SK-N-SH (cell line): ENCODE measurements at regions not wholly inside any gene's neighbourhood (a gene's known extent, or its start where the extent isn't known, plus 50 kb on each side); places are given as distances from the start of the nearest gene placed in this dataset.

Experiments
- CTCF ChIA-PET: fragments of 300-600, 350-600 bp; formaldehyde crosslinking; extraction: SDS; loops from one replicate; lab custom pipeline; 2021; lab: Yijun Ruan, JAX
- POLR2A ChIA-PET: fragments of 350-600 bp; sonication (Branson Sonifier 250); formaldehyde crosslinking; extraction: SDS; loops from one replicate; lab custom pipeline; 2020; ENCODE audit warnings: antibody characterized with exemption, inconsistent platforms; lab: Yijun Ruan, JAX
- DNase-seq: peaks from one replicate; pipeline ENCODE4 v3.0.0; 2012
- H2AFZ ChIP-seq: fragments of 200-600 bp; sonication (generic); 2 replicates; pipeline ENCODE4 v1.8.1; 2016; ENCODE audit warnings: antibody characterized with exemption, mild to moderate bottlenecking, low read depth
- H3F3A ChIP-seq: fragments of 200-600 bp; sonication (generic); replicated peaks from 2 replicates; pipeline ENCODE3; 2016; ENCODE audit warnings: antibody characterized with exemption, mild to moderate bottlenecking; ENCODE audit not compliant: insufficient read depth
- H3K27ac ChIP-seq, 2 experiments: fragments of 200-500 bp in 1 of 2; fragments of 200-600 bp in 1 of 2; sonication (Bioruptor generic) in 1 of 2; sonication (generic), shearing (Covaris generic) in 1 of 2; 2 replicates each; pipeline versions ENCODE4 v1.5.1 to v1.6.1; 2014 to 2016; ENCODE audit warnings: low read depth in 2 of 2, inconsistent platforms in 1 of 2, low read length in 1 of 2, mild to moderate bottlenecking in 1 of 2, mixed read lengths in 1 of 2
- H3K27me3 ChIP-seq: fragments of 200-600 bp; sonication (generic), shearing (Covaris generic); 2 replicates; pipeline ENCODE4 v1.6.1; 2016; ENCODE audit warnings: mixed run types; ENCODE audit not compliant: insufficient read depth
- H3K36me3 ChIP-seq, 2 experiments: fragments of 200-500 bp in 1 of 2; fragments of 200-600 bp in 1 of 2; sonication (Bioruptor generic) in 1 of 2; sonication (generic) in 1 of 2; replicated peaks in 1 of 2; 2 replicates each; pipeline versions ENCODE3 to v1.5.1; 2014 to 2016; ENCODE audit warnings: low read length in 1 of 2, mild to moderate bottlenecking in 1 of 2; ENCODE audit not compliant: insufficient read depth in 2 of 2, control insufficient read depth in 1 of 2
- H3K4me1 ChIP-seq, 2 experiments: fragments of 200-500 bp in 1 of 2; fragments of 200-600 bp in 1 of 2; sonication (Bioruptor generic) in 1 of 2; sonication (generic), shearing (Covaris generic) in 1 of 2; 2 replicates each; pipeline versions ENCODE4 v1.5.1 to v1.6.1; 2014 to 2016; ENCODE audit warnings: low read depth in 1 of 2, low read length in 1 of 2, mixed run types in 1 of 2; ENCODE audit not compliant: insufficient read depth in 2 of 2, control insufficient read depth in 1 of 2
- H3K4me2 ChIP-seq: fragments of 200-600 bp; sonication (generic), shearing (Covaris generic); 2 replicates; pipeline ENCODE4 v1.6.1; 2017; ENCODE audit warnings: mixed run types
- H3K4me3 ChIP-seq, 2 experiments: fragments of 200-500 bp in 1 of 2; fragments of 200-600 bp in 1 of 2; sonication (Bioruptor generic) in 1 of 2; sonication (generic), shearing (Covaris generic) in 1 of 2; 2 replicates each; pipeline versions ENCODE4 v1.5.1 to v1.8.1; 2014 to 2016; ENCODE audit warnings: low read depth in 2 of 2, inconsistent platforms in 1 of 2, low read length in 1 of 2, mild to moderate bottlenecking in 1 of 2, mixed read lengths in 1 of 2, moderate library complexity in 1 of 2
- H3K79me2 ChIP-seq: fragments of 200-600 bp; sonication (generic); 2 replicates; pipeline ENCODE4 v1.8.1; 2017; ENCODE audit warnings: mild to moderate bottlenecking; ENCODE audit not compliant: insufficient read depth
- H3K9ac ChIP-seq: fragments of 200-600 bp; sonication (generic); 2 replicates; pipeline ENCODE4 v1.6.1; 2017; ENCODE audit warnings: mixed run types
- H3K9me2 ChIP-seq: fragments of 200-600 bp; sonication (generic); 2 replicates; pipeline ENCODE4 v1.6.1; 2017; ENCODE audit warnings: mixed run types
- H3K9me3 ChIP-seq: fragments of 200-600 bp; sonication (generic); 2 replicates; pipeline ENCODE4 v1.6.1; 2017; ENCODE audit warnings: mixed run types, mild to moderate bottlenecking, moderate library complexity
- H4K20me1 ChIP-seq: fragments of 200-600 bp; sonication (generic); 2 replicates; pipeline ENCODE4 v1.6.1; 2017; ENCODE audit warnings: mild to moderate bottlenecking, mixed run types; ENCODE audit not compliant: insufficient read depth
- CHD2 ChIP-seq: fragments of 150-350 bp; IDR thresholded peaks from 2 replicates; pipeline ENCODE4 v1.6.1; 2018; ENCODE audit warnings: low read length; ENCODE audit not compliant: partially characterized antibody
- ELF1 ChIP-seq: IDR thresholded peaks from 2 replicates; pipeline ENCODE4 v1.4.0; 2012
- GATA2 ChIP-seq: sonication (generic); formaldehyde crosslinking; IDR thresholded peaks from 2 replicates; pipeline ENCODE4 v1.5.0; 2020; ENCODE audit warnings: mild to moderate bottlenecking, missing genetic modification reagents
- JUND ChIP-seq: IDR thresholded peaks from 2 replicates; pipeline ENCODE4 v1.4.0; 2012
- NRF1 ChIP-seq: IDR thresholded peaks from 2 replicates; pipeline ENCODE4 v1.6.1; 2012; ENCODE audit warnings: low read depth, mild to moderate bottlenecking, low read length
- RCOR1 ChIP-seq: fragments of 150-350 bp; IDR thresholded peaks from 2 replicates; pipeline ENCODE4 v1.6.1; 2017; ENCODE audit warnings: antibody characterized with exemption, low read length
- RFX5 ChIP-seq: IDR thresholded peaks from 2 replicates; pipeline ENCODE4 v1.6.1; 2012; ENCODE audit warnings: mild to moderate bottlenecking, improper control_type of control experiment, low read length
- SMC3 ChIP-seq: IDR thresholded peaks from 2 replicates; pipeline ENCODE4 v1.6.1; 2012; ENCODE audit warnings: low read depth, low read length, improper control_type of control experiment
- TAF1 ChIP-seq: IDR thresholded peaks from 2 replicates; pipeline ENCODE4 v1.6.1; 2012; ENCODE audit warnings: low read depth, mild to moderate bottlenecking, low read length, moderate library complexity, borderline replicate concordance
- TCF12 ChIP-seq: IDR thresholded peaks from 2 replicates; pipeline ENCODE4 v1.4.0; 2012
- WGBS: methylation state at CpG from one replicate; pipeline ENCODE4 v1.1.6; 2017; ENCODE audit warnings: low lambda C conversion rate; 5-methylcytosine and 5-hydroxymethylcytosine counted together
- TF ChIP-seq, protein P1 (sequence below): fragments of 150-350 bp; IDR thresholded peaks from 2 replicates; pipeline ENCODE4 v1.6.1; 2017; ENCODE audit warnings: antibody characterized with exemption, low read length, low read depth, borderline replicate concordance
- TF ChIP-seq, protein P2 (sequence below): fragments of 150-350 bp; IDR thresholded peaks from 2 replicates; pipeline ENCODE4 v1.6.1; 2016; ENCODE audit warnings: mild to moderate bottlenecking, low read depth, low read length
- TF ChIP-seq, protein P3 (sequence below): IDR thresholded peaks from 2 replicates; pipeline ENCODE4 v1.4.0; 2012; ENCODE audit warnings: low read depth, borderline replicate concordance
- TF ChIP-seq, protein P4 (sequence below): IDR thresholded peaks from 2 replicates; pipeline ENCODE4 v1.6.1; 2012; ENCODE audit warnings: mild to moderate bottlenecking, low read depth, low read length, moderate library complexity

DNA sequence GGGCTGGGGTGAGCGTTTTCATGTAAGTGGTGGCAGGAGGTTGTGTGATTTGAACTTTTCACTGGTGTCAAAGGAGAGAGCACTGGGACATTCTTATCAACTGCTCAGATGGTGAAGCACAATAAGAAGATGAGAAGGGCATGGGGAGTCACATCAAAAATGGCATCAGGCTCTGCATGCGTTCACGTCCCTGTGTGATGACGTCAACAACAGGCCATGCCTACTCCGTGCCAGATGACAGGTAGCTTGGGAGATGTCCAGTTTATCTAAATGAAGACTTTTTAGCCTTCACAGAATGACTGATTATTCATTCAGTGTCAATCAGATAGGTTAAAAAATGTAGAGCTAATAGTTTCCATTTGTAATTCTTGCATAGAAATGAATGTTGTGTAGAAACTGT is 264.3 kb upstream of the POM121L12 start:
- ChIA-PET POLR2A (no interaction called here), CTCF (no interaction called here)
- Histone ChIP-seq H3K4me2 (no peak overlapping the region), H3K9me3 (peaks cover 3% of the 10 kb centered on the region; the same call in 1 of the 2 replicates), H2AFZ (no peak overlapping the region), H3K4me3 (no peak overlapping the region), H3K4me1 (peaks cover 0 to 9% of the 10 kb centered on the region in 2 experiments; a peak in 2 of 4 replicates), H4K20me1 (no peaks in the 10 kb centered on the region), H3K79me2 (no peaks in the 10 kb centered on the region), H3K27me3 (no peaks in the 10 kb centered on the region), H3K9me2 (no peaks in the 10 kb centered on the region), H3K9ac (no peak overlapping the region), H3K27ac (no peak overlapping the region), H3K36me3 (no peaks in the 10 kb centered on the region), H3F3A (no peaks in the 10 kb centered on the region)
- WGBS, result 54% methylated on average over 5 of the region's 5 CpGs
- no peak for DNase-seq
- TF ChIP-seq, protein P1, sequence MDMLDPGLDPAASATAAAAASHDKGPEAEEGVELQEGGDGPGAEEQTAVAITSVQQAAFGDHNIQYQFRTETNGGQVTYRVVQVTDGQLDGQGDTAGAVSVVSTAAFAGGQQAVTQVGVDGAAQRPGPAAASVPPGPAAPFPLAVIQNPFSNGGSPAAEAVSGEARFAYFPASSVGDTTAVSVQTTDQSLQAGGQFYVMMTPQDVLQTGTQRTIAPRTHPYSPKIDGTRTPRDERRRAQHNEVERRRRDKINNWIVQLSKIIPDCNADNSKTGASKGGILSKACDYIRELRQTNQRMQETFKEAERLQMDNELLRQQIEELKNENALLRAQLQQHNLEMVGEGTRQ, result no peak
- TF ChIP-seq, protein P2, sequence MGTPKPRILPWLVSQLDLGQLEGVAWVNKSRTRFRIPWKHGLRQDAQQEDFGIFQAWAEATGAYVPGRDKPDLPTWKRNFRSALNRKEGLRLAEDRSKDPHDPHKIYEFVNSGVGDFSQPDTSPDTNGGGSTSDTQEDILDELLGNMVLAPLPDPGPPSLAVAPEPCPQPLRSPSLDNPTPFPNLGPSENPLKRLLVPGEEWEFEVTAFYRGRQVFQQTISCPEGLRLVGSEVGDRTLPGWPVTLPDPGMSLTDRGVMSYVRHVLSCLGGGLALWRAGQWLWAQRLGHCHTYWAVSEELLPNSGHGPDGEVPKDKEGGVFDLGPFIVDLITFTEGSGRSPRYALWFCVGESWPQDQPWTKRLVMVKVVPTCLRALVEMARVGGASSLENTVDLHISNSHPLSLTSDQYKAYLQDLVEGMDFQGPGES, result no peak
- TF ChIP-seq NRF1 (no peak), JUND (no peak), SMC3 (no peak), RCOR1 (no peak), CHD2 (no peak), RFX5 (no peak), TCF12 (no peak), TAF1 (no peak), GATA2 (CRISPR knock-in tag) (no peak), ELF1 (no peak)
- TF ChIP-seq, protein P3, sequence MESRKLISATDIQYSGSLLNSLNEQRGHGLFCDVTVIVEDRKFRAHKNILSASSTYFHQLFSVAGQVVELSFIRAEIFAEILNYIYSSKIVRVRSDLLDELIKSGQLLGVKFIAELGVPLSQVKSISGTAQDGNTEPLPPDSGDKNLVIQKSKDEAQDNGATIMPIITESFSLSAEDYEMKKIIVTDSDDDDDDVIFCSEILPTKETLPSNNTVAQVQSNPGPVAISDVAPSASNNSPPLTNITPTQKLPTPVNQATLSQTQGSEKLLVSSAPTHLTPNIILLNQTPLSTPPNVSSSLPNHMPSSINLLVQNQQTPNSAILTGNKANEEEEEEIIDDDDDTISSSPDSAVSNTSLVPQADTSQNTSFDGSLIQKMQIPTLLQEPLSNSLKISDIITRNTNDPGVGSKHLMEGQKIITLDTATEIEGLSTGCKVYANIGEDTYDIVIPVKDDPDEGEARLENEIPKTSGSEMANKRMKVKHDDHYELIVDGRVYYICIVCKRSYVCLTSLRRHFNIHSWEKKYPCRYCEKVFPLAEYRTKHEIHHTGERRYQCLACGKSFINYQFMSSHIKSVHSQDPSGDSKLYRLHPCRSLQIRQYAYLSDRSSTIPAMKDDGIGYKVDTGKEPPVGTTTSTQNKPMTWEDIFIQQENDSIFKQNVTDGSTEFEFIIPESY, result no peak
- TF ChIP-seq, protein P4, sequence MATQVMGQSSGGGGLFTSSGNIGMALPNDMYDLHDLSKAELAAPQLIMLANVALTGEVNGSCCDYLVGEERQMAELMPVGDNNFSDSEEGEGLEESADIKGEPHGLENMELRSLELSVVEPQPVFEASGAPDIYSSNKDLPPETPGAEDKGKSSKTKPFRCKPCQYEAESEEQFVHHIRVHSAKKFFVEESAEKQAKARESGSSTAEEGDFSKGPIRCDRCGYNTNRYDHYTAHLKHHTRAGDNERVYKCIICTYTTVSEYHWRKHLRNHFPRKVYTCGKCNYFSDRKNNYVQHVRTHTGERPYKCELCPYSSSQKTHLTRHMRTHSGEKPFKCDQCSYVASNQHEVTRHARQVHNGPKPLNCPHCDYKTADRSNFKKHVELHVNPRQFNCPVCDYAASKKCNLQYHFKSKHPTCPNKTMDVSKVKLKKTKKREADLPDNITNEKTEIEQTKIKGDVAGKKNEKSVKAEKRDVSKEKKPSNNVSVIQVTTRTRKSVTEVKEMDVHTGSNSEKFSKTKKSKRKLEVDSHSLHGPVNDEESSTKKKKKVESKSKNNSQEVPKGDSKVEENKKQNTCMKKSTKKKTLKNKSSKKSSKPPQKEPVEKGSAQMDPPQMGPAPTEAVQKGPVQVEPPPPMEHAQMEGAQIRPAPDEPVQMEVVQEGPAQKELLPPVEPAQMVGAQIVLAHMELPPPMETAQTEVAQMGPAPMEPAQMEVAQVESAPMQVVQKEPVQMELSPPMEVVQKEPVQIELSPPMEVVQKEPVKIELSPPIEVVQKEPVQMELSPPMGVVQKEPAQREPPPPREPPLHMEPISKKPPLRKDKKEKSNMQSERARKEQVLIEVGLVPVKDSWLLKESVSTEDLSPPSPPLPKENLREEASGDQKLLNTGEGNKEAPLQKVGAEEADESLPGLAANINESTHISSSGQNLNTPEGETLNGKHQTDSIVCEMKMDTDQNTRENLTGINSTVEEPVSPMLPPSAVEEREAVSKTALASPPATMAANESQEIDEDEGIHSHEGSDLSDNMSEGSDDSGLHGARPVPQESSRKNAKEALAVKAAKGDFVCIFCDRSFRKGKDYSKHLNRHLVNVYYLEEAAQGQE, result no peak
